SU-DHL-6 (cell line): ENCODE measurements at regions not wholly inside any gene's neighbourhood (a gene's known extent, or its start where the extent isn't known, plus 50 kb on each side); places are given as distances from the start of the nearest gene placed in this dataset.

Experiments used
- H2AFZ ChIP-seq: fragments of 200-600 bp; sonication (generic); 2 replicates; pipeline ENCODE4 v1.6.1; 2014; ENCODE audit warnings: low read depth, mild to moderate bottlenecking, moderate library complexity, mixed read lengths, antibody characterized with exemption, low read length; ENCODE audit not compliant: severe bottlenecking
- H3F3A ChIP-seq: fragments of 200-600 bp; shearing (Covaris generic); 2 replicates; pipeline ENCODE4 v1.6.0; 2016; ENCODE audit warnings: antibody characterized with exemption, mild to moderate bottlenecking; ENCODE audit not compliant: insufficient read depth
- H3K27ac ChIP-seq: fragments of 200-600 bp; sonication (generic); 2 replicates; pipeline ENCODE4 v1.5.1; 2016; ENCODE audit warnings: low read depth, mild to moderate bottlenecking, low read length, moderate library complexity, mixed read lengths
- H3K27me3 ChIP-seq: fragments of 200-600 bp; sonication (generic), shearing (Covaris generic); 2 replicates; pipeline ENCODE4 v1.6.0; 2014; ENCODE audit warnings: mild to moderate bottlenecking, low read length
- H3K36me3 ChIP-seq: fragments of 200-600 bp; sonication (generic); 2 replicates; pipeline ENCODE4 v1.6.1; 2014; ENCODE audit warnings: mild to moderate bottlenecking, low read length, mixed read lengths
- H3K4me2 ChIP-seq: fragments of 300-600, 200-600 bp; shearing (Covaris generic), sonication (generic); 2 replicates; pipeline ENCODE4 v1.6.0; 2014; ENCODE audit warnings: low read length, low read depth, mild to moderate bottlenecking; ENCODE audit not compliant: poor library complexity, severe bottlenecking
- H3K4me3 ChIP-seq: fragments of 200-600 bp; sonication (generic); 2 replicates; pipeline ENCODE4 v1.5.1; 2014; ENCODE audit warnings: antibody characterized with exemption, low read length, mild to moderate bottlenecking, mixed read lengths; ENCODE audit not compliant: insufficient read depth, poor library complexity, severe bottlenecking
- H3K79me2 ChIP-seq: fragments of 200-600 bp; sonication (generic); 2 replicates; pipeline ENCODE4 v1.6.1; 2014; ENCODE audit warnings: mild to moderate bottlenecking, low read length, moderate library complexity; ENCODE audit not compliant: insufficient read depth
- H3K9ac ChIP-seq: fragments of 200-600 bp; sonication (generic); 2 replicates; pipeline ENCODE4 v1.7.0; 2014; ENCODE audit warnings: mild to moderate bottlenecking, low read length
- H3K9me2 ChIP-seq: fragments of 200-600 bp; sonication (generic); replicated peaks from 2 replicates; pipeline ENCODE4 v1.6.1; 2014; ENCODE audit warnings: low read length; ENCODE audit not compliant: insufficient read depth
- H3K9me3 ChIP-seq: fragments of 200-600 bp; sonication (generic); 2 replicates; pipeline ENCODE4 v1.6.1; 2014; ENCODE audit warnings: low read length, mixed read lengths; ENCODE audit not compliant: insufficient read depth
- H4K20me1 ChIP-seq: fragments of 200-600 bp; sonication (generic); 2 replicates; pipeline ENCODE4 v1.6.1; 2014; ENCODE audit warnings: low read depth, mild to moderate bottlenecking, antibody characterized with exemption, low read length, moderate library complexity, mixed read lengths
- CTCF ChIP-seq: fragments of 200-600 bp; sonication (generic); IDR thresholded peaks from one replicate; pipeline ENCODE4 v1.5.1; 2017; ENCODE audit warnings: antibody characterized with exemption, mild to moderate bottlenecking, low read length, moderate library complexity; ENCODE audit not compliant: insufficient read depth, poor library complexity, severe bottlenecking
- EZH2phosphoT487 ChIP-seq: fragments of 200-600 bp; sonication (generic), shearing (Covaris generic); conservative IDR thresholded peaks from 2 replicates; pipeline ENCODE4 v1.6.1; 2018; ENCODE audit warnings: mild to moderate bottlenecking, antibody characterized with exemption, low read length, moderate library complexity, mixed read lengths

- H3K4me2 ChIP-seq, result no peak overlapping the region
- no peak overlapping the region for H3K27ac ChIP-seq
- TF ChIP-seq EZH2phosphoT487 (no peak), CTCF (no peak)
Observed at GRCh38 chr14:22426711-22427110, 162.3 kb downstream of the DAD1 start.

GRCh38 chr14:22423958-22424357 is 165.1 kb downstream of the DAD1 start:
- Histone ChIP-seq H3K27me3 (no peaks in the 10 kb centered on the region), H3K36me3 (0 out of 2 replicates have a peak, but pooled peaks cover 7% of the 10 kb centered on the region), H3K9me2 (no peaks in the 10 kb centered on the region), H3K4me3 (no peak overlapping the region), H4K20me1 (no peaks in the 10 kb centered on the region), H3F3A (no peaks in the 10 kb centered on the region), H3K79me2 (no peaks in the 10 kb centered on the region), H3K9ac (no peak overlapping the region), H3K9me3 (no peaks in the 10 kb centered on the region), H3K27ac (no peak overlapping the region), H3K4me2 (no peak overlapping the region), H2AFZ (no peak overlapping the region)
- TF ChIP-seq EZH2phosphoT487 (no peak), CTCF (no peak)

More at GRCh38 chr14:22426711-22427110, 162.3 kb downstream of the DAD1 start:
- Histone ChIP-seq H3K36me3 (0 out of 2 replicates have a peak, but pooled peaks cover 7% of the 10 kb centered on the region), H3K9ac (no peak overlapping the region), H4K20me1 (no peaks in the 10 kb centered on the region), H3K27me3 (no peaks in the 10 kb centered on the region), H3K79me2 (peaks cover 16% of the 10 kb centered on the region), H3K9me3 (no peaks in the 10 kb centered on the region), H3F3A (no peaks in the 10 kb centered on the region), H3K9me2 (no peaks in the 10 kb centered on the region), H3K4me3 (no peak overlapping the region), H2AFZ (no peak overlapping the region)

DNA sequence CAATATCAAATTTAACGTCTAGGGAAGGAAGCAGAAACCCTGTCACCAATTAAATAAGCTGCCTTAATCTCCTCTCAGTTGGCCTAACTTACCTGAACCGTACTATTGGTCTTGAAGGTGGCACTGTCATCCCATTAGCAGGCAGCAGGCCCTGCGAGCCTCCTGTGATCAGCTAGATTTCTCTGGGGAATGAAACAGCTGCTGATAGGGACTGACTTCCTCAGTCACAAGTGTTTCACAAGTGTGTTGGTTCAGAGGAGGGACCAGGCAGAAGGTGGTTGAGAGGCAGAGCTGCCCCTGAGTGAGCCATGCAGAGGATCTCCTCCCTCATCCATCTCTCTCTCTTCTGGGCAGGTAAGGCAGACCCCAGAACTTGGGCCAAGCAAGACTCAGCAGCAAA is 166.8 kb downstream of the DAD1 start:
- Histone ChIP-seq H3K36me3 (0 out of 2 replicates have a peak, but pooled peaks cover 7% of the 10 kb centered on the region), H3K9me2 (no peaks in the 10 kb centered on the region), H3K4me2 (no peak overlapping the region), H2AFZ (no peak overlapping the region), H3K9me3 (no peaks in the 10 kb centered on the region), H3K27me3 (no peaks in the 10 kb centered on the region), H4K20me1 (no peaks in the 10 kb centered on the region), H3K79me2 (no peaks in the 10 kb centered on the region), H3F3A (no peaks in the 10 kb centered on the region), H3K4me3 (no peak overlapping the region), H3K9ac (no peak overlapping the region), H3K27ac (no peak overlapping the region)
- TF ChIP-seq EZH2phosphoT487, result no peak
- TF ChIP-seq CTCF, result no peak
